SU-DHL-6 (cell line): ENCODE measurements at regions not wholly inside any gene's neighbourhood (a gene's known extent, or its start where the extent isn't known, plus 50 kb on each side); places are given as distances from the start of the nearest gene placed in this dataset.

Source experiments
- EZH2phosphoT487 ChIP-seq: fragments of 200-600 bp; sonication (generic), shearing (Covaris generic); conservative IDR thresholded peaks from 2 replicates; pipeline ENCODE4 v1.6.1; 2018; ENCODE audit warnings: mild to moderate bottlenecking, antibody characterized with exemption, low read length, moderate library complexity, mixed read lengths
- TF ChIP-seq, protein P1 (sequence below): fragments of 200-600 bp; sonication (generic); IDR thresholded peaks from one replicate; pipeline ENCODE4 v1.5.1; 2017; ENCODE audit warnings: antibody characterized with exemption, mild to moderate bottlenecking, low read length, moderate library complexity; ENCODE audit not compliant: insufficient read depth, poor library complexity, severe bottlenecking

DNA sequence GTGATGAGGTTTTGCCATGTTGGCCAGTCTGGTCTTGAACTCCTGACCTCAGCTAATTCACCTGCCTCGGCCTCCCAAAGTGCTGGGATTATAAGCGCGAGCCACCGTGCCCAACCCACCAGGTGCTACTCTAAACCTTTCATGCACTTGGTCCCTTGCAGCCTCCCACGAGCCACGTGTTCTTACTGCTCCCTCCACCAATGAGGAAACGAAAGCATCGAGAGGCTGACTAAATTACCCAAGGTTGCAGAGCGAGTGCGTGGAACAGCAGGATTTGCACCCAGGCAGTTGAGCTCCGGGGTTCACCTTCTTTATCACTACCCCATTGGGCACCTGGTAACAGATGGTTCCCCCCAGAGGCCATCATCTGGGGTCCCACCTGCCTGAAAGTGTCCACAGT, 208.3 kb downstream of the LY86 start:
- TF ChIP-seq, protein P1, sequence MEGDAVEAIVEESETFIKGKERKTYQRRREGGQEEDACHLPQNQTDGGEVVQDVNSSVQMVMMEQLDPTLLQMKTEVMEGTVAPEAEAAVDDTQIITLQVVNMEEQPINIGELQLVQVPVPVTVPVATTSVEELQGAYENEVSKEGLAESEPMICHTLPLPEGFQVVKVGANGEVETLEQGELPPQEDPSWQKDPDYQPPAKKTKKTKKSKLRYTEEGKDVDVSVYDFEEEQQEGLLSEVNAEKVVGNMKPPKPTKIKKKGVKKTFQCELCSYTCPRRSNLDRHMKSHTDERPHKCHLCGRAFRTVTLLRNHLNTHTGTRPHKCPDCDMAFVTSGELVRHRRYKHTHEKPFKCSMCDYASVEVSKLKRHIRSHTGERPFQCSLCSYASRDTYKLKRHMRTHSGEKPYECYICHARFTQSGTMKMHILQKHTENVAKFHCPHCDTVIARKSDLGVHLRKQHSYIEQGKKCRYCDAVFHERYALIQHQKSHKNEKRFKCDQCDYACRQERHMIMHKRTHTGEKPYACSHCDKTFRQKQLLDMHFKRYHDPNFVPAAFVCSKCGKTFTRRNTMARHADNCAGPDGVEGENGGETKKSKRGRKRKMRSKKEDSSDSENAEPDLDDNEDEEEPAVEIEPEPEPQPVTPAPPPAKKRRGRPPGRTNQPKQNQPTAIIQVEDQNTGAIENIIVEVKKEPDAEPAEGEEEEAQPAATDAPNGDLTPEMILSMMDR: no peak
- no peak for TF ChIP-seq EZH2phosphoT487
